NCI-H187 treated with DMSO at 0.1 percent for 48 hours (cell line): ENCODE measurements at regions not wholly inside any gene's neighbourhood (a gene's known extent, or its start where the extent isn't known, plus 50 kb on each side); places are given as distances from the start of the nearest gene placed in this dataset.
"Not testable (repeated sequence)": the region's sequence is repeated elsewhere in the genome, so short reads cannot be mapped to it uniquely, and the experiment has no call there.

Source experiments
- DNase-seq: peaks from one replicate; lab custom pipeline; 2025; lab: John Stamatoyannopoulos, UW

DNA sequence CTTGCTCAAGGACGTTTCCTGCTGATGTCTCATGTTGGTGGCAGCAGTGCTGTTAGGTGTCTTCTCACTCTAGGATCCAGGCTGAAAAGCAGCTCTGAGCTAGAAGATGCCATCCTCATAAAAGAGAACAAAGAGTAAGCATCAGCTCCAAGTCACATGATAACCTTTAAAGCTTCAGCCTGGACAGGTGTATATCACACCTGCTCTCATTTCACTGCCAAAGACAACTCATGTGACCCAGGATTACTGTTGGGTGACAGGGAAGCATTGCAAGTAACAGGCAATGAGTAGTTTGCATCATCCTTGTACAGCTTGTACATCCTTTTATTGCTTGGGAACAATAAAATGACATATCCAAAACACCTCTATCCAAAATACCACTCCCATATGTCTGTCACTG is 423.4 kb upstream of the DPP6 start:
- DNase-seq: no peak

DNA sequence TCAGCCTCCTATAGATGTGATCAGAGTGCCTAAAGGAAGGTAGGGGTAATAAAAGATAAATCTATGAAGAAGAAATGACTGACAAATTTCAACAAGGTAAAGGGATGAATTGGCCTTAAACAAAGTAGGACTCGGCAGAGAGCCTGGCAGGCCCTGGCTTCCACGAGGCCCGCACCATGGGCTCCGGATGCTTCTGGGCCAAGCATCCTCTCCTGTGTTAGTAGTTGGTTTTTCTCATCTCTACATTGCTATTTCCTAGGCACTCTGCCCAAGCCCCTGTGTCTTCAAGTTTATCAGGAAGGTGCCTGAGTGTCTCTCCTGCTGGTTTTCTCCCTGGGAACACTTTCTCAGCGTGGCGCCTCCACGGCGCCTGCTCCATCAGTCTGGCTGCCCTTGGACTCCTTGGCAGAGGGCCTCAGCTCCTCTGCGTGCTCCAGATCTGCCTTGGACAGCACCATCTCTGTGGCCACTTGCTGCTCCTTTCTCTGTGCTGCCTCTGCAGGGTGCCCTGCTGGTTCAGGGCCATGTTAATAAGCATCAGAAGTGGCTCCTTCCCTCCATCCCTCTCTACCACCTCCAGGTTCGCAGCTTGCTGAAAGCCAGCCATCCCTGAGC is 413.3 kb upstream of the DPP6 start:
- no peak for DNase-seq

DNA sequence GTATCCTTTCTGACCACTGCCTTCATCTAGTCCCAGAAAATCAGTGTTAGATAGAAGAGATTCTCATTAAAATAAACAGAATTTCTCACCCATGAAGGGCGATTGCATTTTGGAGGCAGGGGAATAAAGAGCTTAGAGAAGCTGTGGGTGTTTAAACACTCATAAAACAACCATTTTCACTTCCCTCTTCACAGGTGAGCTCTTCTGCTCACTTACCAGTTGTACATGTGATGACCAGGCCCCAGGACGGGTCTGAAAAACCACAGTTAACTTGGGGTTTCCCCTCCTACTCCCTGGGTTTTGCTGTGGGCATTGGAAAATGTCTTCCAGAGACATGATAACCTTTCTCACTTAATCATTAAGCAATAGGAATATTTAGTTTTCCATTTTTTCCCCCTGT is 411.6 kb upstream of the DPP6 start:
- DNase-seq: no peak

DNA sequence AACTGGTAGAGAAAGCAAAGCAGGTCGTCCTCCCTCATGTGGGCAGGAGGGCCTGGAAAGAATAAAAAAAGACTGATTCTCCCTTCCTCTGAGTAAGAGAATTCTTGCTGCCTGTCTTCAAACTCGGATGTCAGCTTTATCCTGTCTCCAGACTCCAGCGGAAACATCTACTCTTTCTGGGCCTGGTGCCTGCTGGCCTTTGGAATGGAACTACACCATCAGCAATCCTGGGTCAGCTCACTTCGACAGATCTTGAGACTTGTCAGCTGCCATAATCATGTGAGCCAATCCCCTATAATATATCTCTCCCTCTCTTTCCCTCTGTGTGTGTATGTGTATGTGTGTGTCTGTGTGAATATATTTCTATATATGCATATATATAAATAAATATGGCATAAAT is 411.0 kb upstream of the DPP6 start:
- DNase-seq: no peak

DNA sequence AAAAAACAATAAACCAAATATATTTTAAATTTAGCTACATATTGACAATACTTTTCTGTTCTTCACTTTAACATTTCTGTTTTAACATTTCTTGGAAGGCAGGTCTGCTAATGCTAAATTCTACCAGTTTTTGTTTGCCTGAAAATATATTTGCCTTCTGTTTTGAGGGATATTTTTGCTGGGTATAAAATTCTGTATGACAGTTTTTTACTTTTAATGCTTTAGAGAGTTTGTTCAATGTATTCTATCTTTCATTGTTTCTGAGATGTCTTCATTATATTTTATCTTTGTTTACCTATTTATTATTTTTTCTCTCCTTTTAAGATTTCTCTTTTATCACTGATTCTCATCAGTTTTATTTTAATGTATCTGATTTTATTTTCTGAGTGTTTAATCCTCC is 409.2 kb upstream of the DPP6 start:
- DNase-seq: no peak

DNA sequence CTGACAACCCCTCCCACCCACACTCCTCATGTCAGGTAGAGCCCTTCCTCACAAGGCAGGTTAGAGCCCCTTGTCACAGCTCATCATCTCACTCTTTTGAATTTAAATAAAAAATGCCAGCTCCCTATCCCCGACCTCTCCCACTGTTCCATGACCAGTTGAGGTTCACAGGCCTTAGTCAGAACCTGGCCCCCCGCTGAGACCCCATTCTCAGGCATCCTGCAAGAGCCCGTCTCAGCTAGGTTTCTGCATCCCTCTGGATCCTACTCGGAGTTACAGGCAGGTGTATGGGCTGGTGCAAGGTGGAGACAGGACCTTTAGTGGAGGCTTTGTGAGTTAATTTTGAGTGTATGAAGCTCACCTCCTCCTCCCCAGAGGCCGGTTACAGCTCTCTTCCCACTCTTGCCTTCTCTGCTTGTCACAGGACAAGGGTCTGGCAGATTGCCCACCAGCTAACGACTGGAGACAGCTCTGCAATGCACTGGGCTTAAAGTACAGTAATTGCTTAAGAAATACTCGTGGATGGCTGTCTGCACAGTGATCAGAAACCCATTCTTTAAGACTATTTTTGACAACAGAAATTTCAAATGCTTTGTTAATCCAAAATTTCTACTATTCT is 394.9 kb upstream of the DPP6 start:
- DNase-seq: no peak

DNA sequence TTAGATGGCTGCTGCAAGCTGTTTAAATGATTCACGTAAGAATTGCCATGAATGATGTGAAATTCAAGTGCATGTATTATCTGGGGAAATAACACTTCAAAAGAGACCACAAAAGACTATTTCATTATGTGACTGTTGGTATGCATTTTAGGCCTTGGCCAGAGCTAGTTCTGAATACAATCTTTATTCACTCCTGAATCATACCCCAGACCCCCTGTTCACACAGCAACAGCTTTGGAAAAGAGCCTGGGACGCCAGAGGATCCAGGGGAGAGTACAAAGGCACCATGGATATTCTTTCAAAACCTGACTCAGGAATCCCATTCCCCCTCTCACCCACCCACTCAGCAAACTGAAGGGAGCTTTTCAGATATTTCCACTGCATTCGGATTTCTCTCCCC is 377.1 kb upstream of the DPP6 start:
- no peak for DNase-seq

DNA sequence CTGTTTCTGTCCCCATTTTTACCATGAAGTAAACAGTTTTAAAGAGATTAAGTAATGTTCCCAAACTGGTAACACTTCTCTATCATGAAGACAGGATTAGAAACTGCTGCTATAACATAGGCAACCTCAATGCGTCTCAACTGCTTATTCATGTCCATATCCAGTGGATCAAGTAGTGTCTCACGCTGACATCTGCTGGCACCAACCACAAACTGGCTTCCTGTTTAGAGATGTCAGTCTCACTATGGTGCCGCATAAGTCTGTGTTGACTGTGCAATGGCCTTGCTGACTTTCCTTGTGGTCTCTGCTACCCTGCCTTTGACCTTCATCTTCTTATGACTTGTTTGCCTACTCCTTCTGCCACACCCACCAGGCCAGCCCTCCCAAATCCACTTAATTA is 369.6 kb upstream of the DPP6 start:
- DNase-seq: no peak

DNA sequence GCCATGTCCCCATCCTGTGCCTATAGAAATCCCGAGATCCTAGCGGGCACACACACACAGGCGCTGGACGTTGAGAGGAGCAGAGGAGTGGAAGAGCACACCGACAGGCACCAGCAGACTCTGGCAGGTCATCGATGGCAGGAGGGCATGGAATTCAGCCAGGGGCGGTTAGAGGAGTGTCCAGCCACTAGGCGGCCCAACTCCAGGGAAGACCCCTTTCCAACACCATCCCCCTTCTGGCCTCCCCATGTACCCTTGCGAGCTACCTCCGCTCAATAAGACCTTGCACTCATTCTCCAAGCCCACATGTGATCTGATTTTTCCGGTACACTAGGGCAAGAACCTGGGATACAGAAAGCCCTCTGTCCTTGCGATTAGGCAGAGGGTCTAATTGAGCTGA is 356.0 kb upstream of the DPP6 start:
- no peak for DNase-seq

DNA sequence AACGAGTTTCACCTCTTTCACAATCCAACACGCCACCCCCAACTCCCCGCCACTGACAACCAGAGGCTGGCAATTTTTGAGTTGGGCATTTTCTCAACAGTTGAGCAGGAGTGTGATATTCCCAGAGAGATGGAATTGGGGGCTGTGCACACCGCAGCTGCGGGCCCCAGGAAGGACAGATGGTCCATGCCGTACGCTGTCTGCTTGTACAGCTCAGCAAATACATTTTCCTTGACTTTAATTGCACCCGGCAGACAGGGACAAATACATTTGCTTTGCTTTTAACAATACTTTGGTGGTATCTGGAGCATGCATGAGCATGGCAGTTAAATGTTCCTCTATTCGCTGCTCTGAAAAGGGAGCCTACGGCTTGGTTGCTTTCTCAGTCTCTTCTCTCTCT is 354.2 kb upstream of the DPP6 start:
- DNase-seq: no peak

DNA sequence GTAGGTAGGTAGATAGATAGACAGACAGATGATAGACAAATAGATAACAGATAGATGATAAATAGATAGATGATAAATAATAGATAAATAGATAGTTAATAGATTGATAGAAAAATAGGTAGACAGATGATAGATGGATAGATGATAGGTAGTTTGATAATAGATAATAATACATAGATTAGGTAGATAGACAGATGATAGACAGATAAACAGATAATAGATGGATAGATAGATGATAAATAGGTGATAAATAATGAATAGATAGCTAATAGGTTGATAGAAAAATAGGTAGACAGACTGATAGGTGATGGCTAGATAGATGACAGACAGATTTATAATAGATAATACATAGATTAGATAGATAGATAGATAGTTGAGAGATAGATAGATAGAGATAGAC is 350.5 kb upstream of the DPP6 start:
- DNase-seq: no peak

DNA sequence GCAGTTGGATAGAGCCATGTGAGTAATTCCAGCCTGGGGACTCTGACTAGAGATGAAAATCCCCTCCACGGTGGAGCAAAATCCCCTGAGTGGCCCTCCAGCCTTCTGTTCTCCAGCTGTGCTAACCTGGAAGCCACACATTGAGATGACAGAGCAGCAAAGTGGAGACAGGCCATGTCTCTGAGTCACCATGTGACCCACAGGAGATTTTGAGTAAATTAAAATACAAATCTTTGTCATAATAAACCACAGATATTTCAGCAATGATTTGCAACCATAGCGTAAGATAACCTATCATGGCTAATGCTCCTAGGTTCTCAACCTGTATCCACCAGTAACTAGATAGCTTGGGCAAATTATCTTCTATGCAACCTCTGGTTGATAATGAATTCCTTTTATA is 328.3 kb upstream of the DPP6 start:
- DNase-seq: not testable (repeated sequence)

DNA sequence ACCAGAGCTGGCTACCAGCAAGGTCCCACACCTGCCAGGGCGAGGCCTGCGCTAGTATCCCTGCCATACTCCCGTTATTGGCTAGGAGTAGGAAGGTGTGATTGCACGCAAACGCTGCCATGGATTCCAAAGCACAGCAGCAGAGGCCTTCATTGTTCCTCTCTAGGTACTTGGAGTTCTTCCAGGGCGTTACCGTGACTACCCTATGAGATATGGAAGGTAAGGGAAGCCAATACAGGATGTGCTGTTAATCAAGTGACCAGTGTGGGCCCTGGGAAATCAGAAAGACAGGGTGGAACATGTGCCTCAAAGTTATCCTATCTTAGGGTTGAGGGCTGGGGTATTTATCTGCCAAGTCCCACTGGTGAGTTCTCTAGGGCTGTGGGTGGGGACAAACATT is 320.7 kb upstream of the DPP6 start:
- not testable (repeated sequence) for DNase-seq

DNA sequence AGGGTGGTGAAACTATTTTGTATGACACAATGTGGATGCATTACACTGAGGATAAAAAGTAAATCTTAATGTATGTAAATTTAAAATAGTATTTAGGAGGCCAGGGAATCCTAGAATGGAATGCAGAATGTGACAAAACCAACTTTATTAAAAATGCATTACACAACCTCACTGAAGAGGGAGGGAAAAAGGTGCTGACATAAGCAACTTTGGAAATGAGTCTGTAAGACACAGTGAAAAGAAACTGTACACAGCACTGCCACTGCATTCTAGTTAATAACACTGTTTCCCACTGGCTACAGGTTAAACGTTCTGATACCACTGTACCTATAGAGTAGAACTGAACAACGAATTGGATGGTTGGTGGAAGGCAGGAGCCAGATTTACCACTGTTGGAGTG is 308.8 kb upstream of the DPP6 start:
- DNase-seq: not testable (repeated sequence)

DNA sequence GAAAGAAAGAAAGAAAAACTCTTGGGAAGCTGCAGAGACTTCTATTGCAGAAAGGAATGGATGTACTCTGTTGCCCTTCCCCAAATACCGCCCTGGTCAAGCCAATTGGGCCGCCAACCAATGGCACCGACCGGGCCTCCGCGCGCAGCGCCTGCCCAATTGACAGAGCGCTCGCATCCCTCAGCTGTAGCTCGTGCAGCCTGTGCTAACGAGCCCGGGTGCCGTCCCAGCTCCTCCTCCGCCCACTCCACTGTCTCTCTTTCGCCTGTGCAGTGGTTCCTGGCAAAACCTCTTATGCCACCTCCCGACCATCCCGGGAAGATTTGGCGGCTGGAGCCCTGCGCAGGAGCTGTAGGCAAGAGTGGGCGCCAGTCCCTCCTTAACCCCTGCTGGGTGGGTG is 304.2 kb upstream of the DPP6 start:
- DNase-seq: not testable (repeated sequence)

DNA sequence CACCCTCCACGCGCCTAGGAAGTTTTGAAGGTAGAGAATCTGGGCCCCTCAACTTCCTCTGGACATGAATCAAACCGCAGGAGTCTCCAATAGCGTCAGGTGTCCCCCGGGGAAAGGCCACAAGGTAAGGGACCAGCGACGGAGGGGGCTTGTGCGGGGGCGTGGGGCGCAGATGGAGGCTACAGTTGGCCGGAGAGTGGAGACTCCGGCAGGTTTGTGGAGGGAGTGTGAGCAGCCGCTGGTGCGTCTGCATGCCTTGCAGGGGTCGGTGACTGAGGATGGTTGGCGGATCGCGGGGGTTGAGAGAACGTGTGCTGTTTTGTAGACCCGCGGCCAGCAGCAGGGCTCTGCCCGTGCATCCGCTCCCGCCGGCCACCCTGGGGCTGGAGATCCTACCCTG is 303.3 kb upstream of the DPP6 start:
- DNase-seq: not testable (repeated sequence)

DNA sequence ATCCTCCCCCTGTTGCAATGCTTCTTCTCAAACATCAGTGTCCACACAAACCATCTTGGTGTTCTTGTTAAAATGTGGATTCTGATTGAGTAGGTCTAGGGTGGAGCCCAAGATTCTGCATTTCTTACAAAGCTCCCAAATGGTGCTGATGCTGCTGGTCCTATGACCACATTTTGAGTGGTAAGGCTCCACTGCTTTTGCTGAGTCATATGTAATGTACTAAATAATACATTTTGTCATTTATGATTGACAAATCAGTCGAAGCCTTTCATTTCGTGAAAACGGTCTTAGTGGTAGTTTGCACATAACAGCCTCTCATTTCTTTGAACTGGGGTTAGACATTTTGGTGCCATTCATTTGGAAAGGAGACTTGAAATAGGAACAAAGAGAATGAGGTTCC is 286.3 kb upstream of the DPP6 start:
- DNase-seq: not testable (repeated sequence)

DNA sequence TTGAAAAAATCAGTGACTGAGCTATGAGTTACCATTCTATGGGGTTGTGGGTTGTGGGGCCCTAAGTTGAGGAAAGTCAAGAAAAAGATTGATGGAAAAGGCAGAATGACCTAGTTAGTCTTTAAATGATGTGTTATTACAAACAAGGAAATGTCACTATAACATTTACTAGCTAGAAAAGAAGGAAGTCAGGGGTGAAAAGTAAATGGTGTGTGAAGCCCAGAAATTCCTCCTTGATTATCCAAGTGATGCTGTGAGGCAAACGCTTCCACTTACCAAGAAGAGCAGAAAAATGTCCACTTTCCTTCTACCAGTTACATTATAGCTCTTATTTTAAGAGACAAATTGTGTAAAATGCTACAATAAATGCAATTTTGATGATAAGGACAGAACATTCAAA is 285.3 kb upstream of the DPP6 start:
- DNase-seq: not testable (repeated sequence)

DNA sequence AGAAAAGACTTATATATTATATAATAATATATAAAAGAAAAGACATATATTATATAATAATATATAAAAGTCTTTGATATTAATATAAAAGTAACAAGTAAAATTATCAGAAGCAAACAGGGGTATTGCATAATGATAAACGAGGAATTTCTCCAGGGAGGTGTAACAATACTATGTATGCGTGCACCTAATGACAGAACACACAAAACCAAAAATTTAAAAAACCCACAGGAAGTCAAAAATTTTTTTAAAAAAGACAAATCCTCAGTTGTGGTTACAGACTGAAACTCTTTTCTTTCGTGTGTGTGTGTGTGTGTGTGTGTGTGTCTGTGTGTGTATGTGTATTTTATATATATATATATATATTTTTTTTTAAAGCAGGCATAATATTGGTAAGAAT is 279.2 kb upstream of the DPP6 start:
- DNase-seq: no peak

DNA sequence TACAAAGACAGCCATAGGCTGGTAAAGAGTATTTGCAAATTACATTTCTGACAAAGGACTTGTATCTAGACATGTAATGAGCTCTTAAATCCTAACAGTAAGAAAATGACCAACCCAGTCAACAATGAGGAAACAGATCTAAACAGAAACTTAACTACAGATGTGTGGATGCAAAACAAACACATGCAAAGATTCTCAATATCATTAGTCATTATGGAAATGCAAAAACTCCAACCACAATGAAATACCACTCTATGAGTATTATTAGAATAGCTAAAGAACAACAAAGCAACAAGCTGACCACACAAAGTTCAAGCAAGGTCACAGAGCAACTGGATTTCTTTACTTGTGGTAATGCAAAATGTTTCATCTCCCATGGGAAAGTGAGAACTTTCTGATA is 275.3 kb upstream of the DPP6 start:
- DNase-seq: not testable (repeated sequence)

DNA sequence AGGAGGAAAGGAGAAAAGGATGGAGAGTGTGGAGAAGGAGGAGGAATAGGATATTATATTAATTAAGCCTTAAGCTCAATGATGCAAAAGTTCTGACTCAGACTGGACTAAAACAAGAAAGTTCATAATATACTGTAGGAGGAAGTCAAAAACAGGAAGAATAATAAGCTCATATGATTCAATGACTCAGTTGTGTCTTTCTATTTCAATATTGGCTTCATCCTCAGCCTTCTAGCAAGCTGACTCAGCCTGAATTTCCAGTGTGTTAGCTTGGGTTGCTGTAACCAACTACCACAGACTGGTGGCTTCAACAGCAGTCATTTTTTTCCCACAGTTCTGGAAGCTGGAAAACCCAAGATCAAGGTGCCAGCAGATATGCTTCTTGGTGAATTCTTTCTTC is 254.8 kb upstream of the DPP6 start:
- DNase-seq: not testable (repeated sequence)

DNA sequence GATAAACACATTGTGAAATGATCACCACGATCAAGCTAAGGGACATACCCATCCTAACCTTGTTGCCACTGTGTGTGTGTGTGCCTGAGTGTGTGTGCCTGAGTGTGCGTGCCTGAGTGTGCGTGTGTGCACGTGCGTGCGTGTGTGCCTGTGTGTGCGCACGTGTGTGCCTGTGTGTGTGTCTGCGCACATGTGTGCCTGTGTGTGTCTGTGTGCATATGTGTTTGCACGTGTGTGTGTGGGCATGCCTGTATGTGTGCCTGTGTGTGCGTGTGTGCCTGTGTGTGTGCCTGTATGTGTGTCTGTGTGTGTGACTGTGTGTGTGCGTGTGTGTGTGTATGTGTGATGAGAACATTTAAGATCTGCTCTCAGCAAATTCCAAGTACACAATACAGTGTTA is 244.1 kb upstream of the DPP6 start:
- no peak for DNase-seq

DNA sequence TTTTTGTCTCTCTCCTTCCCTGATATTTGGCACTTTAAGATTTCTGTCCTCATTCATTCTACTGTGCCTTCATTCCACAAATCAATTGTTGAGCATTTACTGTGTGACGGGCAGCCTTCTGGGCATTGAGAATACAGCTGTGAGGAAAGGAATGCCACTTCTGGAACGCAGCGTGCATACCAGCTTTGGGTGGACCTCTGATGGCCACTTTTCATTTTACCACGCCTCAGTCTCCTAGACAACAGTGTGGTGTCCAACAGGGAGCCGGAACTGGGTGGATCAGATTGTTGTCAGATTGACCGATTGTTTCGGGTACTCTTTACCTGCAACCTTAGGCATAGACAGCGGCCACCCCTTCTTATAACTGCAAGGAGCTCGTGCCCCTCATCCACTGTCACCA is 222.7 kb upstream of the DPP6 start:
- DNase-seq: no peak

DNA sequence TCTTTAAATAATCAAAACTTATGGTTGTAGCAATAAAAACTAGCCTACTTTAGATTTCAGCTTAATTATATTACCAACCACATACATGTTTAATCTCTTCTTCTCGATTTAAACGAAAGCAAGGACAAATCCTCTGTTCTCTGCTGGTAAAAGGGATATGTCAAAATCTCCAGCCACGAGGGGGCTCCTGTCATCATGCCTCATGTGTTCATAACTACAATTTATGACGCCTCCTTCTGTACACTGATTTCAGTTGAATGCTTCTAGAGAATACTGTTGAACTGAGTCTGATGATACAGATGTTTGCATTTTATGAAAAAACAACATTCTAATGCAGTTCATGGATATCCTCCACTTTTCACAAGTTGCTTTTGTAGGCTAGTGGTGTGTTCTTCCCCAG is 220.0 kb upstream of the DPP6 start:
- no peak for DNase-seq
